ENCODE measurements at regions not wholly inside any gene's neighbourhood (a gene's known extent, or its start where the extent isn't known, plus 50 kb on each side); places are given as distances from the start of the nearest gene placed in this dataset.

DNA sequence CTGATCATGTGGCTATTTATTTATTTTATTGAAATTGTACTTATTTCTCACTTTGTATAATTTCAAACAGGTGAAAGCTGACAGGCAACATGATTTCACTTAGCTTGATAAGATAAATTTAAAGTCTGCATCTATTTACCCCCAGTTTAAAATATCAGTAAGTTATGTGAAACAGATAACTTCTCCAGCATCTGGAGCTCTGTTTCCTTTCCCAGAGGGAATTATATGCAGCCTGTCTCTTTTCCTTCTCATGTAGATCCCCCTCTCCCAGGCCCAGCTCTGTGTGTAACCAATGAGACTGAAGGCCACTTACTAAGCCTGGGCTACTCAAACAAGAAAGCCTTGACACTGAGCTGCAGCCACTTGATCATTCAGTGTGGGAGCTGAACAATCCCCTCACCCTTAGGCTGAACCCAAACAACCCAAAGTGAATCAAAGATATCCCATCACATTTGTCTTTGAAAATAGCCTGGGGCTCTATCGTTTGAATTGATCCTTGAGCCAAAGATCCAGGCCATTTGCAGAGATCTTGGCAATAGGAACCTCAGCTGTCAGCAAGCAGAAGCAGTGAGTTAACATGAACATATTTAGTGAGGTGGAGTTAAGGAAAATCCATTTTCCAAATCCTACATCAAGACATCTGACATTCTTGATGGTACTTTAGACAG lies 383.9 kb downstream of the TGFB2 start:
- DNase-seq, result no peak

DNA sequence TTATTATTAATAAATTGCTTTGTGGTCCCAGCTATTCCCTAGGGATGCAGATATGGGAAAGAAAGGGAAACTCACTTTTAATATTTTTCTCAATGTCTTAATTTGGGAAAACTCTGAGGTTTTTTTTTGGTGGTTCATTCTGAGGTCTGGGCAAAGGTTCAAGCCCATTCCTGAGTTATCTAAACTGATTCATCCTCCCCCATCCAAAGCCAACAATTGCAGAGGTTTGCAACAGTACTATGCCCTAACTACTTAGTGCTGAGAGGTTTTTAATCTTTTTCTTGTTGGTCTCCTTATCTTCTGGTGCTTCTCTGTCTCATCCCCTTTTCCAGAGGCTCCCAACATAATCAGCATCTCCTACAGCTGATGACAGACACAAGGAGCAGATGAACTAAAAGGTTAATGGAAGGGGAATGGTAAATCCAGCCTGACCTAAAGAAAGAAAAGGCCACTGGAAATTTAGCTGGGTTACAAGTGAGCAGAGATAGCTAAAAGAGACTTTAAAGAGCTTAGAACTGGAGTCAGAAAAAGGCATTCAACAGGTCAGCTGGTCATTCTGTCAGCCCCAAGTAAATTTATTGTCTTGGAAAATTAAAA lies 390.4 kb downstream of the TGFB2 start:
- no peak for DNase-seq

DNA sequence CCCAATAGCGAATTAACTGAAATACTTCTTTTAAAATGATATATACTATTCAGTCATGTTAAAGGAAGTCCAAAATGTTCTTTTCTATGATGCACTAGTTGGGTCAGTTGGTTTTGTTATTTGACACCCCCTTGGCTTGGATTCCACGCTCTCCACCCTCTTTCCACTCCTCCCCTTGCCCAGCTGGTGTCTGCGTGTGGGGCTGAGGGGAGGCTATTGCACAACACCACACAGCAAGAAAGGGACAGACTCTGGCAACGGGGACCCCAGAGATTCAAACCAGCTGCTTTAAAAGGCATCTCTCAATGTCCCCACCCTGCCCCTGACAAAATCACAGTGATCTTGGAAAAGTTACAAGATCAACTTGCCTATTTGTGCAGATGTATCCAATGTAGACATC lies 394.3 kb downstream of the TGFB2 start:
- DNase-seq, result no peak

DNA sequence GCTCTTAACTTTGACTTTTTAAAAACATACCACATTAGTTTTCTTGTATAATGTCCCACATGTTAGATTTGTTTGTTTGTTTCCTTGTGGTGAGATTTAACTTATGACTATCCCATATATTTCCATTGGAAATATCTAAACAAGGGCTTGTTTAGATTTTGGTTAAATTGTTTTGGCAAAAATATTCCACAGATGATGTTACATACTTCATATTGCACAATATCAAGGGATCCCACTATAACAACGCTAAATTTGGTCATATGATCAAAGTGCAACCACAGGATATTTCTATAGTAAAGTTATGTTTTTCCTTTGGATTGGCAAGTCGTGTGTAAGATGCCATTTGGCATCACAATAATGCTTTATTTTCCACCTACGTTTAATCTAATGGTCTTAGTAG lies 396.7 kb downstream of the TGFB2 start:
- no peak for DNase-seq

DNA sequence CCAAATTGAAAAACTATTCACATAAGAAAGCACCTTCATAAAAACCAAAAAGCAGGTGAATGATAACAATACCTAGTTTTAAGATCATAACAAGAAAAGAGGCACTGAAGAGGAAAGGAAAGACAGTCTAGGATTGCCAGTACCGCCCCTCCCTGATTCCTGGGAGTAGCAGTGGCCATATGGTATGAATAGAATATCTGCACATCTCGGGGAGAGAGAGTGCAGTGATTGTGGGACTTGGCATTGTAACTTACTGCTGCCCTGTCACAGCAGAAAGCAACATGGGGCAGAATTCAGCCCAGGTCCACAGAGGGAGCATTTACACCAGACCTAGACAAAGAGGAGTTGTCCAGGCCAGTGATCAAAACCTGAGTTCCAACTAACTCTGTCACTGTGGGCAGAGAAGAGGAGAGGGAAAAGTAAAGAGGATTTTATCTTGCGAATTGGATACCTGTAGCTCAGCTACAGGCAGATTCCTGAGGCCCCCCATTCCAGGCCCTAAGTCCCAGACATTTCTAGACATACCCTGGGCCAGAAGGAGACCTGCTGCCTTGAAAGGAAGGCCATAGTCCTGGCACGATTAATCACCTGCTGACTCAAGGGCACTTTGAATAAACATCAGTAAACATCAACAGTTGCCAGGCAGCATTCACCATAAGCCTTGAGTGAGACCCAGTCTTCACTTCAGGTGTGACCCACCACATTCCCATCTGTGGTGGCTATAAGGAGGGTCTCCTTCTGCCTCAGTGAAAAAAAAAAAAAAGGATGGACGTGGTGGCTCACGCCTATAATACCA lies 397.5 kb downstream of the TGFB2 start:
- no peak for DNase-seq

DNA sequence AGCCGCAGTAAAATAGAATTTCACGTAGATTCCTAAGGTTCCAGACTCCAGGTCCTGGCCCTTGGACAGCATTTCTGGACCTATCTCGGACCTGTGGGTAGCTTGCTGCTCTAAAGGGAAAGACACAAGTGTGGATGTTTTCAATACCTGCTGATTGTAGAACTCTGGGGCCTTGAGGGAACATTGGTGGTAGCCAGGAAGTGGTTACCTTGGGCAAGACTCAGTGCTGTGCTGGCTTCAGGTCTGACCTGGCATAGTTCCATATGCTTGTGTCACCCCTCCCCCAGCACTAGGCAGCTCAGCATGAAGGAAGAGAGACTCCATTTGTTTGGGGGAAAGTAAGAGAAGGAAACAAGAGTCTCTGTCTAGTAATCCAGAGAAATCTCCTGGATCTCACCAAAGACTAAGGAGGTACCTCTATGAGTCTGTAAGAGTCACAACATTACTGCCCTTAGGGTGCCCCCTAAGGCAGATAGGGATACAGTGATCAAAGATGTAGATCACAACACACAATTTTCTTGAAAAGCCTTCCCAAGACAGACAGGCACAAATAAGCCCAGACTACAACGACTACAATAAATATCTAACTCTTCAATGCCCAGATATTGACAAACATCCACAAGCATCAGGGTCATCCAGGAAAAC lies 398.8 kb downstream of the TGFB2 start:
- DNase-seq, result no peak

DNA sequence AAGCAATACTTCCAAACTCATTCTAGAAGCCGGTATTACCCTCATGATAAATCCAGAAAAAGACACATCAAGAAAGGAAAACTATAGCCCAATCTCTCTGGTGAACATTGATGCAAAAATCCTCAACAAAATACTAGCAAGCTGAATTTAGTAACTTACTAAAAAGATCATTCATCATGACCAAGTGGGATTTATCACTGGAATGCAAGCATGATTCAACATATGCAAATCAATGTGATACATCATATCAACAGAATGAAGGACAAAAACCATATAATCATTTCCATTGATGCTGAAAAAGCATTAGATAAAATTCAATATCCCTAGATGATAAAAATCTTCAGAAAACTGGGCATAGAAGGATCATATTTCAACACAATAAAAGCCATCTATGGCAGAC lies 402.9 kb downstream of the TGFB2 start:
- DNase-seq, result no peak

DNA sequence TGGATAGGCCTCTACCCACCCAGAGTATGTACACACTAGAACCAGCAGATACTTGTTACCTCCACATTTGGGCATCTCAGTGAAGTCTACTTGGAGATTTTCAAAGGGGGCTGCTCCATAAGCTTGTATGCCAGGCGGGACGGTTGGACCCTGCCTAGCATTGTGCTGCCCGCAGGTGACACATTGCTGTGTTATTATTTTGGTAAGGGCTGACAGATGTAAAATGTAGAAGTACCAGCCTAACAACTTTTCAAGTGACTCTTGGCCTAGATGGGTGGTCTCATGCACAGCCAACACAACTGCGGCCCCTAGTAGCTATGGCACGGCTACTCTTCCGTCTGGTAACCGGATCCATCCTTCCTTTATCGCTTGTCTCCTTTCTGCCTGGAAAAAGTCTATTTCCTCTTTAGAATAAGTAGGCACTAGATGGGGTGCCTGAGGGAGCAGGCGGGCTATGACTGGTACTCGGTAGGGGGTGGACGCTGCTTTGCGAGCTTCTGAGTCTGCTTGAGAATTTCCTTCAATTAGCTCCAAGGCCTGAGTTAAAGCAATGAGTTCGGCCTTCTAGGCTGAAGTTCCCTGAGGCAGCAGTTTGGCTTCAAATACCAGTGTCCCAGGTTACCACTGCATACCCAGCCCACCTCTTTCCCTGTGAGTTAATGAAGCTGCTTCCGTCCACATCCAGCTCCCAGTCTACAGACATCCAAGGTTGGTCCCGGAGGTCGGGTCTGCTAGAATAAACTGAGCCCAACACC lies 405.3 kb downstream of the TGFB2 start:
- DNase-seq, result no peak

DNA sequence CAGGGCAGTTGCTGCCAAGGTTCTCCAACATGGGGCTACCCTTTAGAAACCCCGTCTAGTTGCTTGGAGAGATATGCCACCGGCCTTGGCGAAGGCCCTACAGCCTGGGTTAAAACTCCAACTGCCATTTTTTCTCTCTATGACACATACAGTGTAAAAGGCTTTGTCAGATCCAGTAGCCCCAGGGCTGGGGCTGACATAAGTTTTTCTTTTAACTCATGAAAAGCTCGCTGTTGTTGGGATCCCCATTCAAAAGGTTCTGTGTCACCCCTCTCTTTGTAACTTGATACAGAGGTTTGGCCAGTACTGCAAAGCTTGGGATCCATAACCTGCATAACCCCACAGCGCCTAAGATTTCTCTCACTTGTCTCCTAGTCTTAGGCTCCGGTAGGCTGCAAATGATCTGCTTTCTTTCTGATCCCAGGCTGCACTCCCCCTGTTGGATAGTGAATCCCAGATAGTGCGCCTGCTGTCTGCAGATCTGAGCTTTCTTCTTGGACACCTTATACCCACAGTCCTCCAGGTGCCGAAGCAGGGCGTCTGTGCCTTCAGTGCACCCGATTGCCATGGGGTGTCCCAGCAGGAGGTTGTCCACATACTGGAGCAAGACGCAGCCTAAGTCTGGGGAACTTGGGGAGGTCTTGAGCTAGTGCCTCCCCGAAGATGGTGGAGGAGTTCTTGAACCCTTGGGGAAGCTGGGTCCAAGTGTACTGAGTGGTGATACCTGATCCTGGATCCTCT lies 406.2 kb downstream of the TGFB2 start:
- DNase-seq, result no peak

DNA sequence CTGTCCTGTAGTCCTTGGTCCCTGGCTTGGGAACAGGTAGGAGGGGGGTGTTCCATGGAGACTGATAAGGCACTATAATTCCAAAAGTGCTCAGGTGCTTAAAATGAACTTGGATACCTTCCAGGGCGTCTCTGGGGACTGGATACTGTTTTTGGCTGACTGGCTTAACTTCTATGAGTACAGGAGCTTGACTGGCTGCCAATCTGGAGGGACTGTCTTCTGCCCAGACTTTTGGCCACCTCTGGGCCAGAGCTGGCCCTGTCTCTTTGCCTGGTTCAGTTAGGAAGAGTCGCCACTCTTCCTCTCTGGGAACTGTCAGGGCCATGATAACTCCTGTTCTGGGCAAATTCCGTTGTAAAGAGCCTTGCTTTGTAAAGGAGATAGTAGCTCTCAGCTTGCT lies 407.0 kb downstream of the TGFB2 start:
- DNase-seq, result no peak

DNA sequence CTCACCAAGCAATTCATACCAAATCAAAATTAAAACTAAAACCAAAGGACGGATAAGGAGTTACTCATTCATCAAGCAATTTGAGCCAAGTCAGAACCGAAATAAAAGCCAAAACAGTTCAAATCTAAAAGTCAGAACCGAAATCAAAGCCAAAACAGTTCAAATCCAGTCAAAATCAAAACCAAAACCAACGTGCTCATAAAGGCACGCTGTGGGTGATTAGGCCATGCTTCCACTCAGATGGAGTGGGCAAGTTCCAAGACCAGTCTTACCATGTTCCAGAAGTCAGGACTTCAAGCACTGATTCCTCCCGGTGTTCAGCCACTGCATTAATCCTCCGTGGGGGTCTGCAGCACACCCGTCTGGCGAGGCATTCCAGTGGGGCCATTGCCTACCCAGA lies 409.3 kb downstream of the TGFB2 start:
- no peak for DNase-seq

DNA sequence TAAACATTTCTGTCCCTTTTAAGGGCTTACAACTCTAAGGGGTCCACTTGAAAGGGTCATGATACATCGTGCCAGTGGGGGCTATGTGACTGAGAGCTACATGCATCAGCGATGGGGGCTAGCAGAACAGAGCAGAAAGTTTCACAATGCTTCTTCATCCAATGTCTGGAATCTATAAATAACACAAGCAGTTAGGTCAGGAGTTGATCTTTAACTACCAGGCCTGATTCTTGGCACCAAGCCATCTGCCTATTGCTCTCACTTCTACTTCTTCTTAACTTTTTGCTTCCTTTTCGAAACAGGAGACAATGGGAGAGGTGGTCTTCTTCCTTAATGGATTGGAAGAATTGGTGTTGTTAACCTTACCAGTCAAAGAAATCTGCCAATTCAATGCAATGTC lies 410.0 kb downstream of the TGFB2 start:
- no peak for DNase-seq

DNA sequence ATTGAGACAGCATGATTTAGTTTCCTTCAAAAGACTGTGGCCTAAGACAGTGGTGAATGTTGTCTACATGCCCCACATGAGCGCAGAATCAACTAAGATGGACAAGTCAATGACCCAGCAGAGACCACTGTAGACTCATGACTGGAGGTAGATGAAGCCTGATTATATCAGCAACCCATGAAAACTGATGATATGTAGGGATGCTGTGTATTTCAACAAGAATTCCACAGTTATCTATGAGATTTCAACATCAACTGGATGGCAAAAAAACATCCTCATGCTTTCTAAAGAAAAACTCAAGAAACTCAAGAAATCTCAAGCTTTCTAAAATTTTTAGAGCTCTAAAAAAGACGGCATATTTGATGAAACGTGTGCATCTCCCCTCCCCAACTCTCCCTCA lies 413.9 kb upstream of the LYPLAL1 start:
- no peak for DNase-seq

DNA sequence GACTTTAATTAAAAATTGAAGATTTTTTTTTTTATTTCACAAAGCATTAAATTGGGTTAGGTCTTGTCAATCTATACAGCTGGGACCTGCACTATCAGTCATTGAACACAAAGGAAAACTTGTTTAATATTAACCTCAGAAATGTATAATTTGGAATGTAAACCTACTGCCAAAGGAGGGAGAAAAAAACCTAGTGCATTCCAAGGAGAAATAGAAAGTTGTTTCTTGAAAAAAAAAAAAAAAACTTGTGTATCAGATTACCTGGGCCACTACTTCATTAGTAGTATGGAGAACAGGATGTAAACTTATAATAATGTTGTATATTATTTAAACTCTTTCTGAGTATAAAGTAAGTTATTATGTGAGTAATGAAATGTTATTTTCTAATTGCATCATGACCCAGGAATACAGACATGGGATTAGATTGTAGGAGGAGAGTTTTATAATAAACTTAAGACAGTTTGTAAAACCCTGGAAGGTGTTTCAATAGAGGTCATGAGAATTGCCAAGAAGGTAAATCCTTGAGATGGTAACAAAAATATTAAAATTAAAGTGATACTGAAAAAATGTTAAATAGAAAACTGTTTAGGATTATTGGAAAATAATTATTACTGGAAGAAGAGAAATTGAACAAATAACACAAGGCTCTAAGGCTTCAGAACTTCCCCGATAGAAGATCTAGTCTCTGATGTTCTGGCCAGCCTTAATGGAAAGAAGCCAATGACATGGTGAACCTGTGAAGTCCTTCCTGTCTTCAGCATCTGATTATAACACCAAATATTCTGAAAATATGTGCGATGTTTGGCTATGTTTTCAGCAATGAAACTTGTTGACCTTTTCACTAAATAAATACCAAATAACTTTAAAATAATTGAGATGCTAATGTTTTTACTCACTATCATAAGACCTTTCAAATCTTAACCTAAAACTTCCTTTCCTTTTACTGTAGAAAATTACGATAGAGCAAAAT lies 412.8 kb upstream of the LYPLAL1 start:
- no peak for DNase-seq

DNA sequence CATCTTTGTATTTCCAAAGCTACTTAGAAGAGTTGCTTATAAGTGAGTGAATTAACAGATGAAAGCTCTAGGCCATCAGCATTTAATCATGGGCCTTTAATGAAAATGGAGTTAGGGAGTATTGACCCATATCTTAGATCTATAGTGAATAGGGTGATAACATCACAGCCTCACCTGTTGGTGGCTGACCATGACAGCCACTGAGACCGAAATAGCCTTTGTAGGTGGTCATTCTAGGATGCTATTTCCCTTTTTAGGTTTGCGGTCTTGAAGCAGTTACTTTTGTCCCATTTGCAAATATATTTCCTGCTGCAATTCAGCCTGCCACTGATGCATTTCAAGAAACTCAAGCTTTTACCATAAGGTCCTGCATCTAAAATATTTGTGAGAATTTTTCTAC lies 410.1 kb upstream of the LYPLAL1 start:
- DNase-seq, result no peak

DNA sequence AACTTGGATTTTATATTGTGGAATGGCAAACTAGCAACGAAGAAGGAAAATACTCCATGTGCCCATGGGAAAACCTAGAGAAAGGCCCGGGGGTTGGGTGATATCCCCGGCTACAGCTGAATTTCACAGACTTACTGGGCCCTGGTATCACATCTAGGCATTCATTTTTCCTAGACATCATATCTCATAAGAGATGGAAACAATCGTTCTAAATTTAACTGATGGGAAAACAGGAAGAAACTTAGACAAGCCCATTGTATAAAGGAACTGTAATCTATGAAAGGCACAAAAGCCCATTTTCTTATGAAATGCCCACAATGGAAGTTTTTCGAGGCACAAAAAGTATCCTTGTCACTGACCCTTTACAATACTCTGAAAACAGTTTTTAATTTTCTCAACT lies 407.9 kb upstream of the LYPLAL1 start:
- DNase-seq, result no peak

DNA sequence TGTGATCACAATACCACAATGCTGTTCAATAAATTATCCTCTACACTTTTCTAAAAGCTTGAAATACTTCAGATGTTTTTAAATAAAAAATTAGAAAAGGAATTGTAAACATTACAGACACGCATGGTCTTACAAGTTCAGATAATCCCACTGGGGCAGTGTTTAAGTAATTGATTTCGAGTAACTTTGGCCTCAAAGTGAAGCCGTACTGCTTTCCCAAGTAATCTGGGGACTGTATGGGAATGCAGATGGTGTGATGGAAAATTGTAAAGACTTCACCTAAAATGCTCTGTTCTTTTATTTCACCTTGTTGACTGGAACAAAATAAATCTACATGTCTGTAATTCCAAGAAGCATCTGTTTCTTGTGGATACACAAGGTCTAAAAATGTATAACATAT lies 401.7 kb upstream of the LYPLAL1 start:
- DNase-seq, result no peak

DNA sequence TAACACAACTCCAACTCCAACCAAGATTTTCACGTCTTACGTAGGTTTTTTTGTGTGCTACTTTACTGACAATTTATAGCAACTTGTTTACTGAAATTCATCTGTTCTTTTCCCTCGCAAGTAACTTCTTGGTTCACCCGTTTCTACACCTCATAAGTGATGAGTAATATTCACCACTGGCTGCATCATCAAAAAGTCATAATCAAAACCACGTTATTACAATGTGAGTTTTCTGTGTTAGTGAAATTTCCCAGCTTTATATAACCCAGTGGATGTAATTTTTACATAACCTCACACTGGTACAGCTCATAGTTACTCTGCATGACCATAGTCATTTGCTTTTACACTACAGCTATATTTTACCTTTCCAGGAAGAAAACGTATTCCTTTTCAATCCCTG lies 401.1 kb upstream of the LYPLAL1 start:
- DNase-seq, result no peak

DNA sequence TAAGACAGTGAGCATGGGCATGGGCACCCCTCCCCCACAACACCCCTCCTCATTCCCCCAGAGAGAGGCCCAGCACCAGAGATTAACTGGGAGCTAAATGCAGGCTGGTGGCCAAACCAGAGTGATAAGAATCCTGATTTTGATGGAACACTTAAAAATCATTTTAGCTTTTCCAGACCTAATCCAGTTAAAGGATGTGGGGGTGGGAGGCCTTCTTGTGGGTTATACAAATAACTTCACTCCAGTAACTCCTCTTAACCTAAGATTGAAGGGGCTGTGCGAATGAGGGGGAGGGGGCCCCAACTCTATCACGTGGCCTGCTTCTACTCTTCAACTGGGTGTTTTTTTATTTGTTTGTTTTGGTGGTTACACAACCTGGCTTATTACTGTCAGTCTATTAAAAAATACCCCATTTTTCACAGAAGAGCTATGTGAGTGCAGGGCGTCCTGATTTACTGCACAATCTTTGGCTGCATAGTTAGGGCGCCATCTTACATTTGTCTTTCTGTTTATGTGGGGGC lies 398.1 kb upstream of the LYPLAL1 start:
- no peak for DNase-seq

DNA sequence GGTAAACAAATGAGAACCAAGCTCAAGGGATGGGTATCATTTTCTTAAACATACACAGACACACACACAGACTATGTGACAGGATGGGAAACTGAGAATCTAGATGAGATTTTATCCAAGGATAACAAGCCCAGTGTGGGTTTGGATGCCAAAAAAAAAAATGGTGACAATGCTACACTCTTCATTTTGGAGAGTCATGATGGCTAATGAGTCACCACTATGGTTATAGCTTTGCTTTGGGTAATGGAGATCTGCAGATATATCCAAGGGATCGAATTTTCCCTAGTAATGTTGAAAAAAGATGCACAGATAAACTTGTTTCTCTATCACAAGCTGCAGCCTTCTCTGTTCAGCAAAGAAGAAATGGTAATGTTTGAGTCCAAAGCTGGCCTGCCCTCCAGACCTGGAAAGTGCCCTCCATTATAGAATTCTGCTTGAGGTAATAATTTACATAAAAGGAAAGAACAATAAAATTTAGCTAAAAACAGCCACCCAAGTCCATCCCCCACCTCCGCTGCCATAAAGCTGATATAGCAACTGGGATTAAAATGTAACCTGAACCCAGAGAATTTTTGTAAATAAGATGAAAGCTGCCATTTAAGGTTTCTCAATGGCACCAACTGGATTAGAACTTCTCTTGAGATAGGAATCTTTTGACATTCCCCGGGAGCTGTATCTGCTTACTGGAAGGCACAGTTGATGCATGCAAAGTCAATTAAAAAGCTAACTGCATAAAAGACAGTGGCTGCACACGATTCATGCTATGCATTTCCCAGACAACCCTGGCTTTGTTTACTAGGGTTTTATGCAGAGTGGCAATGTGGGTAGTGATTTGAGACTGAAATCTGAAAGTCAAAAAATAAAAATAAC lies 395.2 kb upstream of the LYPLAL1 start:
- no peak for DNase-seq

Measured in SIG-M5 (cell line).